Testis (tissue), 2 donors: ENCODE measurements at regions not wholly inside any gene's neighbourhood (a gene's known extent, or its start where the extent isn't known, plus 50 kb on each side); places are given as distances from the start of the nearest gene placed in this dataset.

Experiments
- DNase-seq: peaks from one replicate; pipeline ENCODE4 v3.0.0-alpha.2; 2019
- H3K27ac ChIP-seq, 2 donors: fragments of 200-600 bp; sonication (generic); one replicate each; pipeline ENCODE4 v1.5.1; 2019
- H3K27me3 ChIP-seq: fragments of 200-600 bp; sonication (generic); one replicate; pipeline ENCODE4 v1.5.1; 2019
- H3K36me3 ChIP-seq: fragments of 200-600 bp; sonication (generic); one replicate; pipeline ENCODE4 v1.5.1; 2017; ENCODE audit warnings: low read depth; ENCODE audit errors: missing control alignments
- H3K4me1 ChIP-seq: fragments of 200-600 bp; sonication (generic); one replicate; pipeline ENCODE4 v1.5.1; 2019
- H3K4me3 ChIP-seq, 2 donors: fragments of 200-600 bp; sonication (generic); one replicate each; pipeline ENCODE4 v1.5.1; 2017 to 2019
- H3K9me3 ChIP-seq: fragments of 200-600 bp; sonication (generic); one replicate; pipeline ENCODE4 v1.5.1; 2017
- CTCF ChIP-seq, 3 experiments: fragments of 450-650 bp in 2 of 3; fragments of 200-600 bp in 1 of 3; sonication (generic) in 1 of 3; IDR thresholded peaks; one replicate each; pipeline ENCODE4 v1.5.1; 2016 to 2019; ENCODE audit warnings: antibody characterized with exemption in 3 of 3, mild to moderate bottlenecking in 2 of 3, moderate library complexity in 1 of 3
- POLR2A ChIP-seq: fragments of 450-650 bp; IDR thresholded peaks from one replicate; pipeline ENCODE4 v1.6.1; 2017; ENCODE audit warnings: antibody characterized with exemption, mild to moderate bottlenecking, moderate library complexity
- WGBS, 2 donors: methylation state at CpG; one replicate each; pipeline ENCODE4 v1.1.5; 2018; 5-methylcytosine and 5-hydroxymethylcytosine counted together
- intact Hi-C: fragments of 100-400 bp; cut with DNase I; formaldehyde crosslinking; loops from one replicate; pipeline ENCODE4 v1.15.1; 2023; ENCODE audit warnings: low total_unique reads

- DNase-seq, result no peak
- intact Hi-C loops, result no loop called here
- Histone ChIP-seq H3K4me3 (no peak overlapping the region), H3K9me3 (no peaks in the 10 kb centered on the region), H3K27me3 (no peaks in the 10 kb centered on the region), H3K27ac (no peak overlapping the region), H3K4me1 (no peaks in the 10 kb centered on the region), H3K36me3 (no peaks in the 10 kb centered on the region)
- WGBS, 2 donors, result 86 to 91% methylated on average over 6 of the region's 6 CpGs
- no peak for TF ChIP-seq POLR2A
- no peak for TF ChIP-seq CTCF (IDR thresholded peaks at IDR 0.05)
These were observed 61.5 kb upstream of the RAPGEF2 start for GRCh38 chr4:159041054-159042034.

- Histone ChIP-seq H3K27me3 (no peaks in the 10 kb centered on the region), H3K4me3 (no peak overlapping the region), H3K9me3 (no peaks in the 10 kb centered on the region), H3K36me3 (no peaks in the 10 kb centered on the region), H3K4me1 (no peaks in the 10 kb centered on the region), H3K27ac (no peak overlapping the region)
- no peak for TF ChIP-seq CTCF (IDR thresholded peaks at IDR 0.05)
- TF ChIP-seq POLR2A, result no peak
- intact Hi-C loops, result no loop called here
- 50 to 60% methylated on average over 5 of the region's 5 CpGs for WGBS, 2 donors
- DNase-seq, result peak; percentile 26
These were observed 60.7 kb upstream of the RAPGEF2 start for GRCh38 chr4:159042097-159042605.

- intact Hi-C loops, result no loop called here
- WGBS, 2 donors, result 81 to 91% methylated on average over 4 of the region's 4 CpGs
These were observed 60.0 kb upstream of the RAPGEF2 start for GRCh38 chr4:159042868-159043267.

GRCh38 chr4:159043861-159044260 is 59.0 kb upstream of the RAPGEF2 start:
- Histone ChIP-seq H3K36me3 (no peaks in the 10 kb centered on the region), H3K9me3 (no peaks in the 10 kb centered on the region), H3K4me3 (no peak overlapping the region), H3K4me1 (no peaks in the 10 kb centered on the region), H3K27ac (no peak overlapping the region), H3K27me3 (no peaks in the 10 kb centered on the region)
- no peak for DNase-seq
- 89 to 93% methylated on average over 3 of the region's 3 CpGs for WGBS, 2 donors
- intact Hi-C loops, result no loop called here
- TF ChIP-seq CTCF (IDR thresholded peaks at IDR 0.05) (no peak), POLR2A (no peak)

More at GRCh38 chr4:159042868-159043267, 60.0 kb upstream of the RAPGEF2 start:
- DNase-seq, result no peak
- no peaks in the 10 kb centered on the region for H3K9me3 ChIP-seq
- no peaks in the 10 kb centered on the region for H3K36me3 ChIP-seq
- no peak for TF ChIP-seq POLR2A
- TF ChIP-seq CTCF (IDR thresholded peaks at IDR 0.05), result no peak
- no peaks in the 10 kb centered on the region for H3K27me3 ChIP-seq
- H3K4me1 ChIP-seq, result no peaks in the 10 kb centered on the region
- no peak overlapping the region for H3K4me3 ChIP-seq
- H3K27ac ChIP-seq, result no peak overlapping the region
